Adrenal gland (tissue), 5 donors: ENCODE measurements at regions not wholly inside any gene's neighbourhood (a gene's known extent, or its start where the extent isn't known, plus 50 kb on each side); places are given as distances from the start of the nearest gene placed in this dataset.

ENCODE experiments used
- POLR2A ChIP-seq, 2 donors: fragments of 450-650 bp; IDR thresholded peaks; one replicate each; pipeline ENCODE4 v1.6.1; 2017; ENCODE audit warnings: antibody characterized with exemption in 2 of 2, mild to moderate bottlenecking in 2 of 2, moderate library complexity in 1 of 2
- TF ChIP-seq, protein P1 (sequence below), 6 experiments: fragments of 450-650 bp in 4 of 6; fragments of 200-600 bp in 2 of 6; sonication (generic) in 1 of 6; IDR thresholded peaks; 1 replicate in 5 of 6; 2 replicates in 1 of 6; pipeline versions ENCODE4 v1.5.1 to v1.8.0; 2016 to 2021; ENCODE audit warnings: antibody characterized with exemption in 6 of 6, mild to moderate bottlenecking in 2 of 6, moderate library complexity in 1 of 6
- donor health status: DM: no; HTN: no; CAD: no.

DNA sequence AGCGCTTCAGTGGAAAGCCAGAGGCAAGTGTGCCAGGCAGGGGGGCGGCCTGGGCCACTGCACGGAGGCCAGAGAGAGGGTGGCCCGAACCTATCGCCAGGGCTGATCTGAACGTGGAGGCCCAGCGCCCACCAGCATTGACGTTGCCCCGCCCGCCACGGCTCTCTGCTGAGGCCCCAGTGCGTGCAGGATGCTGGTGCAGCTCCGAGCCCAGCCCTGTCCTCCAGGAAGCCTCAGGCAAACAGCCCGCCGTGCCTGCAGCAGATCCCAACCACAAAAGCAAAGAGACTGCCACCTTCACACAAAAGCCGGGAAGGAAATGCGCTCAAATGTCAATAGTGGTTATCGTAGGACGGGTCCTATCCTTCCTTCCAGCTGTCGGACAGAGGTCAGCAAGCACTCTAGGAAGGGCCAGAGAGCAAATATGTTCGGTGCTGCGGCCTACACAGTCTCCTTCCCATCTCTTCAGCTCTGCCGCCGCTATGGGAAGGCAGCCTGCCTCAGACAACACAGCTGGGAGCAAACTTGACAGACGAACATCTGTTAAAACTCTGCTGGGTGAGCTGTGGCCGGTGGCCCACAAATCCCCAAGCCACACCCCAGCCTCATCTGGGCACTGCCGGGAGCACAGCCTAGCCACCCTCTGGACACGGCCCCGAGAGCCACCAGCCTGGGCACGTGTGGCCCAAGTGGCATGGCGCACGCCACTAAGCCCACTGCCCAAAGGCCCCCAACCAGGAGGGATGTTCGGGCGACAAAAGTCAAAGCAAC lies 146.2 kb downstream of the CRYBB2 start:
- TF ChIP-seq, protein P1, sequence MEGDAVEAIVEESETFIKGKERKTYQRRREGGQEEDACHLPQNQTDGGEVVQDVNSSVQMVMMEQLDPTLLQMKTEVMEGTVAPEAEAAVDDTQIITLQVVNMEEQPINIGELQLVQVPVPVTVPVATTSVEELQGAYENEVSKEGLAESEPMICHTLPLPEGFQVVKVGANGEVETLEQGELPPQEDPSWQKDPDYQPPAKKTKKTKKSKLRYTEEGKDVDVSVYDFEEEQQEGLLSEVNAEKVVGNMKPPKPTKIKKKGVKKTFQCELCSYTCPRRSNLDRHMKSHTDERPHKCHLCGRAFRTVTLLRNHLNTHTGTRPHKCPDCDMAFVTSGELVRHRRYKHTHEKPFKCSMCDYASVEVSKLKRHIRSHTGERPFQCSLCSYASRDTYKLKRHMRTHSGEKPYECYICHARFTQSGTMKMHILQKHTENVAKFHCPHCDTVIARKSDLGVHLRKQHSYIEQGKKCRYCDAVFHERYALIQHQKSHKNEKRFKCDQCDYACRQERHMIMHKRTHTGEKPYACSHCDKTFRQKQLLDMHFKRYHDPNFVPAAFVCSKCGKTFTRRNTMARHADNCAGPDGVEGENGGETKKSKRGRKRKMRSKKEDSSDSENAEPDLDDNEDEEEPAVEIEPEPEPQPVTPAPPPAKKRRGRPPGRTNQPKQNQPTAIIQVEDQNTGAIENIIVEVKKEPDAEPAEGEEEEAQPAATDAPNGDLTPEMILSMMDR (IDR thresholded peaks at IDR 0.05) = no peak
- TF ChIP-seq POLR2A (IDR thresholded peaks at IDR 0.05) = no peak
